GM12878 (cell line): ENCODE measurements at regions not wholly inside any gene's neighbourhood (a gene's known extent, or its start where the extent isn't known, plus 50 kb on each side); places are given as distances from the start of the nearest gene placed in this dataset.

Source experiments
- ATAC-seq: fragments of 200-7000 bp; cut with Tn5 transposase; 3 replicates; pipeline ENCODE4 v1.9.1; 2020; ENCODE audit warnings: mild to moderate bottlenecking, moderate library complexity
- BruUV-seq: library from RNA; stranded (reverse); fragments of 400-500 nt; replicated peaks from 2 replicates; lab custom pipeline; 2021; lab: Mats Ljungman, UMichigan
- CTCF ChIA-PET: fragments of 300-600 bp; sonication (Branson Sonifier 250); formaldehyde crosslinking; extraction: SDS; loops from one replicate; lab custom pipeline; 2021; ENCODE audit warnings: inconsistent platforms; lab: Yijun Ruan, JAX
- POLR2A ChIA-PET: fragments of 350-600 bp; formaldehyde crosslinking; extraction: SDS; loops from one replicate; lab custom pipeline; 2021; ENCODE audit warnings: inconsistent platforms; lab: Charles Lee
- RAD21 ChIA-PET: fragments of 300-600 bp; sonication (Branson Sonifier 250); formaldehyde crosslinking; loops from one replicate; lab custom pipeline; 2023; ENCODE audit warnings: antibody characterized with exemption; ENCODE audit not compliant: unreplicated experiment; lab: Charles Lee
- SMC1A ChIA-PET: fragments of 300-600 bp; sonication (Branson Sonifier 250); formaldehyde crosslinking; loops from one replicate; lab custom pipeline; 2023; ENCODE audit not compliant: unreplicated experiment, uncharacterized antibody; lab: Charles Lee
- DNase-seq: peaks from one replicate; pipeline ENCODE4 v3.0.0-alpha.2; 2011; ENCODE audit warnings: low read depth, low spot score
- FAIRE-seq: peaks from 3 replicates; lab custom pipeline; 2011; peaks lifted over from hg19 to GRCh38; lab: Jason Lieb, UNC
- H2AFZ ChIP-seq: 2 replicates; pipeline ENCODE4 v1.6.0; 2011; ENCODE audit warnings: low read depth, low read length, control low read depth; ENCODE audit not compliant: control insufficient read depth
- H3K27ac ChIP-seq: 2 replicates; pipeline ENCODE4 v1.5.1; 2011; ENCODE audit warnings: control low read depth; ENCODE audit not compliant: control insufficient read depth, insufficient read depth
- H3K27me3 ChIP-seq, 2 experiments: replicated peaks in 1 of 2; 2 replicates each; pipeline versions ENCODE4 v1.6.0 to v1.6.1; 2011; ENCODE audit warnings: low read length in 1 of 2; ENCODE audit not compliant: control insufficient read depth in 2 of 2, insufficient read depth in 2 of 2
- H3K36me3 ChIP-seq, 2 experiments: 2 replicates each; pipeline ENCODE4 v1.5.1; 2011; ENCODE audit warnings: low read length in 1 of 2; ENCODE audit not compliant: control insufficient read depth in 2 of 2, insufficient read depth in 2 of 2
- H3K4me1 ChIP-seq: 2 replicates; pipeline ENCODE4 v1.6.1; 2011; ENCODE audit warnings: mild to moderate bottlenecking, low read length, moderate library complexity, mixed read lengths; ENCODE audit not compliant: control insufficient read depth, insufficient read depth
- H3K4me2 ChIP-seq: 2 replicates; pipeline ENCODE4 v1.6.0; 2011; ENCODE audit warnings: control low read depth; ENCODE audit not compliant: control insufficient read depth, insufficient read depth
- H3K4me3 ChIP-seq: fragments of 200-600 bp; sonication (generic); 2 replicates; pipeline ENCODE4 v1.5.1; 2016
- H3K79me2 ChIP-seq: 2 replicates; pipeline ENCODE4 v1.6.0; 2011; ENCODE audit warnings: low read length; ENCODE audit not compliant: control insufficient read depth, insufficient read depth
- H3K9ac ChIP-seq: 2 replicates; pipeline ENCODE4 v1.8.0; 2011; ENCODE audit warnings: low read length, control low read depth, mixed read lengths; ENCODE audit not compliant: control insufficient read depth, insufficient read depth
- H3K9me3 ChIP-seq: replicated peaks from 3 replicates; pipeline ENCODE4 v1.5.1; 2011; ENCODE audit warnings: mild to moderate bottlenecking, low read length; ENCODE audit not compliant: control insufficient read depth, insufficient read depth
- H4K20me1 ChIP-seq: 2 replicates; pipeline ENCODE4 v1.6.0; 2011; ENCODE audit not compliant: control insufficient read depth, insufficient read depth
- BCL11A ChIP-seq: IDR thresholded peaks from 2 replicates; pipeline ENCODE4 v1.6.1; 2011; ENCODE audit warnings: low read depth, low read length
- CBX5 ChIP-seq: sonication (generic); IDR thresholded peaks from 2 replicates; pipeline ENCODE4 v1.6.1; 2016; ENCODE audit warnings: low read depth, moderate library complexity, mild to moderate bottlenecking, inconsistent platforms
- CREB1 ChIP-seq: IDR thresholded peaks from 2 replicates; pipeline ENCODE4 v1.6.1; 2012; ENCODE audit warnings: low read depth, mild to moderate bottlenecking, inconsistent platforms
- ESRRA ChIP-seq: IDR thresholded peaks from 2 replicates; pipeline ENCODE4 v1.6.1; 2012; ENCODE audit warnings: mild to moderate bottlenecking, low read length, improper control_type of control experiment
- FOS ChIP-seq: IDR thresholded peaks from 3 replicates; pipeline ENCODE4 v1.6.1; 2011; ENCODE audit warnings: borderline replicate concordance; ENCODE audit not compliant: insufficient read length; ENCODE audit errors: extremely low read depth
- HDAC2 ChIP-seq: fragments of 200-600 bp; sonication (generic); IDR thresholded peaks from 2 replicates; pipeline ENCODE4 v1.6.1; 2017
- JUNB ChIP-seq: IDR thresholded peaks from 2 replicates; pipeline ENCODE4 v1.6.1; 2016; ENCODE audit warnings: antibody characterized with exemption, mild to moderate bottlenecking
- NBN ChIP-seq: fragments of 450-650 bp; IDR thresholded peaks from 2 replicates; pipeline ENCODE4 v1.6.1; 2016
- NR2C2 ChIP-seq: IDR thresholded peaks from 2 replicates; pipeline ENCODE4 v1.6.1; 2011; ENCODE audit warnings: borderline replicate concordance, low read depth; ENCODE audit not compliant: control insufficient read depth, insufficient read length
- NRF1 ChIP-seq: conservative IDR thresholded peaks from 2 replicates; pipeline ENCODE4 v1.6.1; 2011; ENCODE audit warnings: mild to moderate bottlenecking, low read depth, low read length, improper control_type of control experiment
- POU2F2 ChIP-seq: IDR thresholded peaks from 3 replicates; pipeline ENCODE4 v1.6.1; 2011; ENCODE audit warnings: low read depth, mild to moderate bottlenecking, low read length, borderline replicate concordance
- SMAD1 ChIP-seq: fragments of 450-650 bp; IDR thresholded peaks from 2 replicates; pipeline ENCODE4 v1.6.1; 2018; ENCODE audit warnings: mild to moderate bottlenecking, low read depth; ENCODE audit not compliant: partially characterized antibody
- SP1 ChIP-seq: IDR thresholded peaks from one replicate; pipeline ENCODE4 v1.6.1; 2011; ENCODE audit warnings: low read depth, low read length
- TARDBP ChIP-seq: IDR thresholded peaks from 2 replicates; pipeline ENCODE4 v1.6.1; 2016; ENCODE audit warnings: borderline replicate concordance
- WGBS: methylation state at CpG from one replicate; pipeline ENCODE4 v1.1.6; 2016; ENCODE audit warnings: low lambda C conversion rate; ENCODE audit not compliant: insufficient replicate concordance, insufficient coverage; ENCODE audit errors: missing lambda C conversion rate; 5-methylcytosine and 5-hydroxymethylcytosine counted together
- in situ Hi-C: fragments of 300-500 bp; cut with MboI; formaldehyde crosslinking; loops from 9 replicates; pipeline ENCODE4 v1.14.3; 2018; ENCODE audit warnings: mixed read lengths
- intact Hi-C: fragments of 100-400 bp; cut with micrococcal nuclease; formaldehyde crosslinking; loops from one replicate; pipeline ENCODE4 v1.14.2; 2022; ENCODE audit not compliant: unreplicated experiment

DNA sequence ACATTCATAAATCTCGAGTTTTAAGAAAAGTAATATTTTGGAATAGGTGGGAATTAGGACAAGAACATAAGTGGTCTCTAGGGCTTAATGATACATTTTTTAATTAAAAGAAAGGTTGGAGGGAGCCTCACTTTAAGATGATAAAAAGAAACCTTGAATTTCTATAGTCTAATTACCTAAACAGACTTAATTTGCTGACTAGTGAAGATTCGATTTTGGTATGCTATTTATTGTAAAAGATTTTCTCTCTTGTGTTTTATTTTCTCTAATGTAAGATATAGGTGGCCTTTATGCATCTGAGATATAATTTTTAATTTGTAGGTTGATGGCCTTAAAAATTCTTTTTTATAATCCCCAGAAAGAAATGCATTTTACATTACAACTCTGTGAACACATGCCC lies 239.1 kb downstream of the COL12A1 start:
- TF ChIP-seq CREB1: no peak
- no peak for TF ChIP-seq NR2C2
- TF ChIP-seq NBN: no peak
- TF ChIP-seq POU2F2: no peak
- TF ChIP-seq TARDBP: no peak
- TF ChIP-seq SP1: no peak
- TF ChIP-seq JUNB: no peak
- TF ChIP-seq HDAC2: no peak
- no peak for TF ChIP-seq SMAD1
- no peak for TF ChIP-seq BCL11A
- TF ChIP-seq CBX5: no peak
- no peak for TF ChIP-seq ESRRA
- no peak for TF ChIP-seq NRF1
- TF ChIP-seq FOS: no peak
- Histone ChIP-seq H3K4me3 (no peak overlapping the region), H3K9me3 (no peaks in the 10 kb centered on the region), H3K36me3 (no peaks in the 10 kb centered on the region), H3K79me2 (no peaks in the 10 kb centered on the region), H3K4me1 (no peaks in the 10 kb centered on the region), H3K4me2 (no peak overlapping the region), H3K27me3 (no peaks in the 10 kb centered on the region), H2AFZ (no peak overlapping the region), H3K27ac (no peak overlapping the region), H4K20me1 (no peaks in the 10 kb centered on the region), H3K9ac (no peak overlapping the region)
- DNase-seq: no peak
- no peak for FAIRE-seq
- no peak for ATAC-seq
- 7% methylated on average over 2 of the region's 2 CpGs for WGBS
- BruUV-seq: no TSS peak
- in situ Hi-C loops (no loop called here), intact Hi-C loops (no loop called here)
- ChIA-PET RAD21 (no interaction called here), CTCF (no interaction called here), SMC1A (no interaction called here), POLR2A (no interaction called here)
